Osteocyte (in vitro differentiated cells): ENCODE measurements at regions not wholly inside any gene's neighbourhood (a gene's known extent, or its start where the extent isn't known, plus 50 kb on each side); places are given as distances from the start of the nearest gene placed in this dataset.

Experiments
- DNase-seq: peaks from one replicate; pipeline ENCODE4 v3.0.0; 2021; ENCODE audit warnings: mixed read lengths; ENCODE audit not compliant: unreplicated experiment; ENCODE audit errors: extremely low spot score
- H3K27ac Mint-ChIP-seq: one replicate; pipeline ENCODE4 v1.8.0; 2021; ENCODE audit warnings: mild to moderate bottlenecking, mixed read lengths; ENCODE audit not compliant: unreplicated experiment
- H3K27me3 Mint-ChIP-seq: one replicate; pipeline ENCODE4 v1.8.0; 2021; ENCODE audit warnings: mixed read lengths; ENCODE audit not compliant: unreplicated experiment
- H3K36me3 Mint-ChIP-seq: one replicate; pipeline ENCODE4 v1.8.0; 2021; ENCODE audit warnings: mixed read lengths; ENCODE audit not compliant: unreplicated experiment
- H3K4me1 Mint-ChIP-seq: one replicate; pipeline ENCODE4 v1.8.0; 2021; ENCODE audit warnings: mixed read lengths; ENCODE audit not compliant: unreplicated experiment
- H3K4me3 Mint-ChIP-seq: one replicate; pipeline ENCODE4 v1.8.0; 2021; ENCODE audit warnings: mild to moderate bottlenecking, moderate library complexity, mixed read lengths; ENCODE audit not compliant: unreplicated experiment
- H3K9me3 Mint-ChIP-seq: one replicate; pipeline ENCODE4 v1.8.0; 2021; ENCODE audit warnings: mixed read lengths; ENCODE audit not compliant: unreplicated experiment
- TF ChIP-seq, protein P1 (sequence below): fragments of 200-600 bp; sonication (generic); IDR thresholded peaks from 2 replicates; pipeline ENCODE4 v1.5.0; 2021; ENCODE audit warnings: antibody characterized with exemption, mild to moderate bottlenecking, moderate library complexity

DNA sequence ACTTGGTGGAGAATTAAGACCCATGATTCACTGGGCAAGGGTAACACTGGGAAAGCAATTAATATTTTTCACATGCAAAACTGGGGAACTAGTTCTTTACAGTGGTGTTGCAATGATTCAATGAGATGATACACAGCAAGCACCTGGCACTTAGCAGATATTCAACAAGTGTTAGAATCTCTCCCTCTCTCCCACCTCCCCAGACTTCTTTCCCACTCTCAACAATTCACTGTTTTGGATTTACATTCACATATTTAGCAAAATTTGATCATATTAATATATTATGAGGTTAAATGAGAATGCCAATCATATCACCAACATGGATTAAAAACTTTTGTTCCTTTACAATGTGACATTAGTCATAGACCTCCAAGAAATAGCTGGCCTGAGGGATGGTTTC, 223.1 kb upstream of the GRIP1 start:
- no peak overlapping the region for H3K4me3 Mint-ChIP-seq
- no peak for DNase-seq
- H3K27ac Mint-ChIP-seq, result no peak overlapping the region
- H3K27me3 Mint-ChIP-seq, result no peaks in the 10 kb centered on the region
- H3K36me3 Mint-ChIP-seq, result no peaks in the 10 kb centered on the region
- H3K9me3 Mint-ChIP-seq, result no peaks in the 10 kb centered on the region
- H3K4me1 Mint-ChIP-seq, result peaks cover 7% of the 10 kb centered on the region
- TF ChIP-seq, protein P1, sequence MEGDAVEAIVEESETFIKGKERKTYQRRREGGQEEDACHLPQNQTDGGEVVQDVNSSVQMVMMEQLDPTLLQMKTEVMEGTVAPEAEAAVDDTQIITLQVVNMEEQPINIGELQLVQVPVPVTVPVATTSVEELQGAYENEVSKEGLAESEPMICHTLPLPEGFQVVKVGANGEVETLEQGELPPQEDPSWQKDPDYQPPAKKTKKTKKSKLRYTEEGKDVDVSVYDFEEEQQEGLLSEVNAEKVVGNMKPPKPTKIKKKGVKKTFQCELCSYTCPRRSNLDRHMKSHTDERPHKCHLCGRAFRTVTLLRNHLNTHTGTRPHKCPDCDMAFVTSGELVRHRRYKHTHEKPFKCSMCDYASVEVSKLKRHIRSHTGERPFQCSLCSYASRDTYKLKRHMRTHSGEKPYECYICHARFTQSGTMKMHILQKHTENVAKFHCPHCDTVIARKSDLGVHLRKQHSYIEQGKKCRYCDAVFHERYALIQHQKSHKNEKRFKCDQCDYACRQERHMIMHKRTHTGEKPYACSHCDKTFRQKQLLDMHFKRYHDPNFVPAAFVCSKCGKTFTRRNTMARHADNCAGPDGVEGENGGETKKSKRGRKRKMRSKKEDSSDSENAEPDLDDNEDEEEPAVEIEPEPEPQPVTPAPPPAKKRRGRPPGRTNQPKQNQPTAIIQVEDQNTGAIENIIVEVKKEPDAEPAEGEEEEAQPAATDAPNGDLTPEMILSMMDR, result no peak

- Mint-ChIP-seq H3K27ac (no peak overlapping the region), H3K36me3 (no peaks in the 10 kb centered on the region), H3K4me1 (peaks cover 7% of the 10 kb centered on the region), H3K4me3 (no peak overlapping the region), H3K9me3 (no peaks in the 10 kb centered on the region), H3K27me3 (no peaks in the 10 kb centered on the region)
- no peak for DNase-seq
- TF ChIP-seq, protein P1, result peak; percentile 33
Observed at GRCh38 chr12:66903782-66904396, 225.0 kb upstream of the GRIP1 start.

DNA sequence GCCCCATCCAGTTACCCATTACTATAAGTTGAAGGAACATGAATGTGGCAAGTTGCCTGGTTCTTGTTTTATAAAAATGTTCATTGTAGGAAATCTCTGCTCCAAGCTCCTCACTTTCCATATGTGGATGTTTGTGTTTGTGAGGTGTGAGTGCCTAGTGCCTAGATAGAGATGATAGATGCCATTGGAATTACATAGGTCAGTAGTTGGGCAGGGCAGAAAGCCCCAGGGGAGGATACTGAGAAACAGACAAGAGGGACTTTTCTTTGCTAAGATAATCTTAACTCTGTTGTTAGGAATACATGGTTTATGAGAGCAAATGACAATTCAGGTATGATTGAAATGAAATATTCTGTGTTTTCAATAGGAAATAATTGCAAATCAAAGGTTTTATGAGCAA, 226.3 kb upstream of the GRIP1 start:
- Mint-ChIP-seq H3K4me1 (peaks cover 7% of the 10 kb centered on the region), H3K27me3 (no peaks in the 10 kb centered on the region), H3K4me3 (no peak overlapping the region), H3K9me3 (peaks cover 3% of the 10 kb centered on the region), H3K36me3 (no peaks in the 10 kb centered on the region), H3K27ac (no peak overlapping the region)
- DNase-seq, result no peak
- TF ChIP-seq, protein P1, result no peak

- Mint-ChIP-seq H3K4me1 (peaks cover 10% of the 10 kb centered on the region), H3K36me3 (no peaks in the 10 kb centered on the region), H3K27me3 (no peaks in the 10 kb centered on the region), H3K4me3 (no peak overlapping the region), H3K9me3 (peaks cover 3% of the 10 kb centered on the region), H3K27ac (no peak overlapping the region)
- no peak for DNase-seq
- TF ChIP-seq, protein P1, result no peak
Observed at GRCh38 chr12:66910366-66910974, 231.6 kb upstream of the GRIP1 start.

GRCh38 chr12:66915306-66915904, 236.5 kb upstream of the GRIP1 start:
- Mint-ChIP-seq H3K4me3 (no peak overlapping the region), H3K4me1 (peaks cover 13% of the 10 kb centered on the region), H3K36me3 (no peaks in the 10 kb centered on the region), H3K27me3 (no peaks in the 10 kb centered on the region), H3K27ac (peak overlapping the region; percentile 59), H3K9me3 (no peaks in the 10 kb centered on the region)
- DNase-seq, result no peak
- TF ChIP-seq, protein P1, result no peak
